Thymus (tissue), 11 donors: ENCODE measurements at regions not wholly inside any gene's neighbourhood (a gene's known extent, or its start where the extent isn't known, plus 50 kb on each side); places are given as distances from the start of the nearest gene placed in this dataset.
"Not testable (repeated sequence)": the region's sequence is repeated elsewhere in the genome, so short reads cannot be mapped to it uniquely, and the experiment has no call there.

Source experiments
- DNase-seq, 9 donors: peaks; one replicate each; pipeline ENCODE4 v3.0.0-alpha.2; 2013; ENCODE audit warnings: low spot score in 9 of 9, low read depth in 6 of 9, missing footprints in 1 of 9
- H3K27ac ChIP-seq, 2 donors: one replicate each; pipeline ENCODE4 v1.5.1; 2013; ENCODE audit warnings: control low read depth in 1 of 2, low read depth in 1 of 2, low read length in 1 of 2, mild to moderate bottlenecking in 1 of 2, moderate library complexity in 1 of 2
- H3K27me3 ChIP-seq, 2 donors: one replicate each; pipeline ENCODE4 v1.5.1; 2013; ENCODE audit warnings: low read length in 1 of 2; ENCODE audit not compliant: control insufficient read depth in 2 of 2, insufficient read depth in 1 of 2
- H3K36me3 ChIP-seq, 2 donors: one replicate each; pipeline ENCODE4 v1.5.1; 2013; ENCODE audit warnings: low read length in 1 of 2, mild to moderate bottlenecking in 1 of 2, moderate library complexity in 1 of 2; ENCODE audit not compliant: control insufficient read depth in 2 of 2, insufficient read depth in 2 of 2
- H3K4me1 ChIP-seq, 2 donors: one replicate each; pipeline ENCODE4 v1.5.1; 2013; ENCODE audit warnings: low read length in 2 of 2; ENCODE audit not compliant: control insufficient read depth in 2 of 2, insufficient read depth in 2 of 2
- H3K4me3 ChIP-seq, 2 donors: one replicate each; pipeline ENCODE4 v1.5.1; 2013; ENCODE audit warnings: low read length in 2 of 2, control low read depth in 1 of 2, mild to moderate bottlenecking in 1 of 2
- H3K9me3 ChIP-seq, 2 donors: one replicate each; pipeline ENCODE4 v1.5.1; 2013; ENCODE audit warnings: low read length in 1 of 2, mild to moderate bottlenecking in 1 of 2; ENCODE audit not compliant: control insufficient read depth in 2 of 2, insufficient read depth in 1 of 2
- WGBS: extraction: QIAGEN DNeasy Blood & Tissue Kit; methylation state at CpG from one replicate; pipeline ENCODE4 v1.1.7; 2013; 5-methylcytosine and 5-hydroxymethylcytosine counted together
- donor health status: healthy.

GRCh38 chr6:134797400-134798113, 152.3 kb downstream of the ALDH8A1 start:
- WGBS, result 96% methylated on average over 7 of the region's 7 CpGs
- no peaks in the 10 kb centered on the region for H3K36me3 ChIP-seq
- no peaks in the 10 kb centered on the region for H3K9me3 ChIP-seq
- H3K27me3 ChIP-seq, result no peaks in the 10 kb centered on the region
- H3K4me1 ChIP-seq, result no peaks in the 10 kb centered on the region
- no peak overlapping the region for H3K27ac ChIP-seq
- no peak for DNase-seq
- no peak overlapping the region for H3K4me3 ChIP-seq

GRCh38 chr6:134795691-134796090, 154.2 kb downstream of the ALDH8A1 start:
- WGBS, result 93% methylated on average over 1 of the region's 1 CpG

GRCh38 chr6:134795001-134795400, 154.9 kb downstream of the ALDH8A1 start:
- Histone ChIP-seq H3K4me1 (no peaks in the 10 kb centered on the region), H3K27me3 (no peaks in the 10 kb centered on the region), H3K9me3 (no peaks in the 10 kb centered on the region), H3K36me3 (no peaks in the 10 kb centered on the region), H3K4me3 (no peak overlapping the region), H3K27ac (no peak overlapping the region)
- no peak for DNase-seq
- 100% methylated on average over 7 of the region's 7 CpGs for WGBS

More at GRCh38 chr6:134795691-134796090, 154.2 kb downstream of the ALDH8A1 start:
- no peaks in the 10 kb centered on the region for H3K27me3 ChIP-seq
- H3K4me1 ChIP-seq, result no peaks in the 10 kb centered on the region
- no peak for DNase-seq
- no peaks in the 10 kb centered on the region for H3K9me3 ChIP-seq
- no peak overlapping the region for H3K27ac ChIP-seq
- no peak overlapping the region for H3K4me3 ChIP-seq
- H3K36me3 ChIP-seq, result no peaks in the 10 kb centered on the region

- H3K4me1 ChIP-seq, H3K27me3 ChIP-seq, H3K36me3 ChIP-seq, H3K27ac ChIP-seq, H3K4me3 ChIP-seq, DNase-seq, H3K9me3 ChIP-seq: not testable (repeated sequence)
- 97% methylated on average over 2 of the region's 2 CpGs for WGBS
These were observed 158.6 kb downstream of the ALDH8A1 start for GRCh38 chr6:134791243-134791843.

- Histone ChIP-seq H3K4me1 (no peaks in the 10 kb centered on the region), H3K27me3 (no peaks in the 10 kb centered on the region), H3K9me3 (no peaks in the 10 kb centered on the region), H3K36me3 (no peaks in the 10 kb centered on the region), H3K4me3 (no peak overlapping the region), H3K27ac (no peak overlapping the region)
- no peak for DNase-seq
- 90% methylated on average over 6 of the region's 6 CpGs for WGBS
These were observed 162.5 kb downstream of the ALDH8A1 start for GRCh38 chr6:134787261-134787877.

- Histone ChIP-seq H3K9me3 (no peaks in the 10 kb centered on the region), H3K4me1 (no peaks in the 10 kb centered on the region), H3K27me3 (no peaks in the 10 kb centered on the region), H3K27ac (no peak overlapping the region), H3K4me3 (no peak overlapping the region), H3K36me3 (no peaks in the 10 kb centered on the region)
- 99% methylated on average over 2 of the region's 2 CpGs for WGBS
- DNase-seq, result no peak
These were observed 165.6 kb downstream of the ALDH8A1 start for GRCh38 chr6:134784336-134784735.

GRCh38 chr6:134778431-134778830, 171.5 kb downstream of the ALDH8A1 start:
- Histone ChIP-seq H3K9me3 (peaks cover 0 to 2% of the 10 kb centered on the region in 2 donors), H3K36me3 (no peaks in the 10 kb centered on the region), H3K27me3 (no peaks in the 10 kb centered on the region), H3K4me3 (no peak overlapping the region), H3K27ac (no peak overlapping the region), H3K4me1 (no peaks in the 10 kb centered on the region)
- no peak for DNase-seq
- WGBS, result 97% methylated on average over 2 of the region's 2 CpGs

- no peak for DNase-seq
- Histone ChIP-seq H3K4me1 (no peaks in the 10 kb centered on the region), H3K27me3 (no peaks in the 10 kb centered on the region), H3K27ac (no peak overlapping the region), H3K9me3 (peaks cover 0 to under 1% of the 10 kb centered on the region in 2 donors), H3K36me3 (no peaks in the 10 kb centered on the region), H3K4me3 (no peak overlapping the region)
- 94% methylated on average over 1 of the region's 1 CpG for WGBS
These were observed 175.7 kb downstream of the ALDH8A1 start for GRCh38 chr6:134774201-134774638.

GRCh38 chr6:134772671-134773360, 177.1 kb downstream of the ALDH8A1 start:
- Histone ChIP-seq H3K9me3 (no peaks in the 10 kb centered on the region), H3K27ac (no peak overlapping the region), H3K36me3 (no peaks in the 10 kb centered on the region), H3K4me1 (no peaks in the 10 kb centered on the region), H3K27me3 (no peaks in the 10 kb centered on the region), H3K4me3 (no peak overlapping the region)
- DNase-seq, result no peak
- WGBS, result 97% methylated on average over 6 of the region's 6 CpGs
